SIG-M5 (cell line): ENCODE measurements at regions not wholly inside any gene's neighbourhood (a gene's known extent, or its start where the extent isn't known, plus 50 kb on each side); places are given as distances from the start of the nearest gene placed in this dataset.
"Not testable (repeated sequence)": the region's sequence is repeated elsewhere in the genome, so short reads cannot be mapped to it uniquely, and the experiment has no call there.

Experiments
- DNase-seq: peaks from one replicate; lab custom pipeline; 2025; lab: John Stamatoyannopoulos, UW

GRCh38 chr3:27779176-27779575 lies 57.1 kb upstream of the EOMES start:
- DNase-seq = no peak

GRCh38 chr3:27789420-27789819 lies 67.3 kb upstream of the EOMES start:
- DNase-seq = no peak

GRCh38 chr3:27791956-27792355 lies 69.8 kb upstream of the EOMES start:
- no peak for DNase-seq

GRCh38 chr3:27792869-27793268 lies 70.7 kb upstream of the EOMES start:
- DNase-seq = no peak

- no peak for DNase-seq
Measured at GRCh38 chr3:27794211-27794610, 72.1 kb upstream of the EOMES start.

- DNase-seq = no peak
Measured at GRCh38 chr3:27796365-27796875, 74.3 kb upstream of the EOMES start.

- DNase-seq = no peak
Measured at GRCh38 chr3:27797773-27798172, 75.7 kb upstream of the EOMES start.

- DNase-seq = no peak
Measured at GRCh38 chr3:27800261-27800660, 78.1 kb upstream of the EOMES start.

- DNase-seq = no peak
Measured at GRCh38 chr3:27802425-27802824, 80.3 kb upstream of the EOMES start.

- DNase-seq = no peak
Measured at GRCh38 chr3:27802849-27803248, 80.7 kb upstream of the EOMES start.

- DNase-seq = no peak
Measured at GRCh38 chr3:27805282-27805681, 83.2 kb upstream of the EOMES start.

- no peak for DNase-seq
Measured at GRCh38 chr3:27813255-27813654, 91.1 kb upstream of the EOMES start.

- DNase-seq = not testable (repeated sequence)
Measured at GRCh38 chr3:27821609-27822008, 99.5 kb upstream of the EOMES start.

GRCh38 chr3:27824312-27825200 lies 102.4 kb upstream of the EOMES start:
- no peak for DNase-seq

- DNase-seq = no peak
Measured at GRCh38 chr3:27826448-27826847, 104.3 kb upstream of the EOMES start.

- no peak for DNase-seq
Measured at GRCh38 chr3:27827041-27827440, 104.9 kb upstream of the EOMES start.

- DNase-seq = no peak
Measured at GRCh38 chr3:27840807-27841594, 118.9 kb upstream of the EOMES start.

GRCh38 chr3:27844052-27844675 lies 122.0 kb upstream of the EOMES start:
- DNase-seq = no peak

- no peak for DNase-seq
Measured at GRCh38 chr3:27847697-27848096, 125.6 kb upstream of the EOMES start.

GRCh38 chr3:27848826-27849225 lies 126.7 kb upstream of the EOMES start:
- no peak for DNase-seq

GRCh38 chr3:27859821-27860220 lies 137.7 kb upstream of the EOMES start:
- no peak for DNase-seq
